ENCODE measurements at regions not wholly inside any gene's neighbourhood (a gene's known extent, or its start where the extent isn't known, plus 50 kb on each side); places are given as distances from the start of the nearest gene placed in this dataset.

DNA sequence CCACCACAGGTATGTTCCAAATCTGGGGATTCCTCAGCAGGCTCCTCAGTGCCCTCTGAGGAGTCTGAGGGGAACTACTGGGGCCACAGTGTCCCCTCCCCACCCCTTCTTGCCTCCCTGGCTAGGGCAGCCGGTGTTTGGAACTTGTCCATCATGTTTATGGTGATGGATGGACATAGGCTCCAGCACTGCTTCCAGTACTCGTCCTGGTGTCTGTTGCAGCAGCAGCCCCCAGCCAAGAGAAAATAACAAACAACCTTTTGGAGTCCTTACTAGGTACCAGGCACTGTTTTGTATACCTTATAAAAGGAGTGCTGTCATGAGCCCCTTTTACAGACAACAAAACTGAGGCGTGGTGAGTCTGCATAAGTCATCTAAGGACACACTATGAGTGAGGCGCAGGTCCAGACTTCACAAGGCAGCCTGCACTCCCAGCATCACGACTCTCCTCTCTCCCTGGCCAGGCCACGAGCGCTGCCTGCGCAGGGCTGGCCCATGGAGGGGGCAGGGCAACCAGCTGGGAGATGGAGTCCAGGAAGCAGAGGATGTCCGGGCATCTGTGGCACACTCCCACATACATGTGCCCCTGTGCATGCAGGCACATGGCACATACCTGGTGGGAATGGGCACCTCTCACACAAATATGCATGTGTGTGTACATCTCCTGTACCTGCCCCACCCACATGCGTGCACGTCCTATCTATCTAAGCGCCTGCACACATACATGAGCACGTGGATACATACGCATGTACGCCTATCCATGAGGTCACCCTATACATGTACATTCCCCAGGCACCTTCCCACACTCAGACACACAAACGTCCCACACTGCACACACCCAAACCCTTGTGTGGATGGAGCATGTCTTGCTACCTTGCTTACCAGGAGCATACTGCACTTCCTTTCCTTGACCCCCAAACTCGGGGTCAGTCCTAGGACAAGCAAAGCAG, 152.7 kb downstream of the VEGFA start:
- TF ChIP-seq RAD21 (CRISPR knock-in tag; IDR thresholded peaks at IDR 0.05): no peak
- TF ChIP-seq POLR2A (IDR thresholded peaks at IDR 0.05; ENCODE audit: insufficient read depth in 1 of 2, low read depth in 2 of 2, low read length in 2 of 2): no peak
